ENCODE measurements at regions not wholly inside any gene's neighbourhood (a gene's known extent, or its start where the extent isn't known, plus 50 kb on each side); places are given as distances from the start of the nearest gene placed in this dataset.

GRCh38 chr5:105414067-105414466 is 1851.5 kb upstream of the NUDT12 start:
- no peak overlapping the region for H3K27ac ChIP-seq (ENCODE audit: insufficient read length, low read depth, low read length)

More at GRCh38 chr5:105414067-105414466, 1851.5 kb upstream of the NUDT12 start:
- TF ChIP-seq CTCF (conservative IDR thresholded peaks at IDR 0.05): no peak
- Histone ChIP-seq H3K56ac (ENCODE audit: insufficient read length, low read depth, low read length) (no peak overlapping the region), H2BK120ac (ENCODE audit: low read depth, low read length, poor library complexity, severe bottlenecking) (no peak overlapping the region), H2AFZ (ENCODE audit: low read length) (no peak overlapping the region), H3K23me2 (ENCODE audit: insufficient read length, low read depth, low read length, poor library complexity, severe bottlenecking) (no peaks in the 10 kb centered on the region), H3K4ac (ENCODE audit: low read depth, low read length) (no peak overlapping the region), H3T11ph (ENCODE audit: low read length) (no peak overlapping the region), H2AK5ac (ENCODE audit: insufficient read length, low read length) (no peak overlapping the region), H3K4me1 (ENCODE audit: insufficient read depth, low read length) (no peaks in the 10 kb centered on the region), H4K8ac (replicated peaks; ENCODE audit: insufficient read length, low read depth, low read length) (no peak overlapping the region), H4K20me1 (ENCODE audit: control insufficient read depth, insufficient read depth, insufficient read length) (no peaks in the 10 kb centered on the region), H3K27me3 (ENCODE audit: insufficient read depth, low read length) (no peaks in the 10 kb centered on the region), H3K4me2 (ENCODE audit: insufficient read depth, insufficient read length, low read length) (no peak overlapping the region), H3K79me2 (ENCODE audit: insufficient read depth, low read length) (no peaks in the 10 kb centered on the region), H2BK5ac (ENCODE audit: insufficient read length, low read length) (no peak overlapping the region), H3K18ac (ENCODE audit: insufficient read length, low read depth, low read length) (no peak overlapping the region), H2BK15ac (ENCODE audit: low read depth, low read length) (no peak overlapping the region), H3K9ac (ENCODE audit: extremely low read depth, insufficient read length, low read length) (no peak overlapping the region), H4K91ac (ENCODE audit: insufficient read length, low read depth, low read length) (no peak overlapping the region), H3K79me1 (ENCODE audit: insufficient read depth, low read depth, low read length, poor library complexity, severe bottlenecking) (no peaks in the 10 kb centered on the region), H2BK12ac (ENCODE audit: insufficient read length, low read depth, low read length) (no peak overlapping the region), H4K5ac (ENCODE audit: insufficient read length, low read depth, low read length) (no peak overlapping the region), H3K9me3 (ENCODE audit: control insufficient read depth, low read depth, low read length) (no peaks in the 10 kb centered on the region), H3K23ac (ENCODE audit: insufficient read length, low read depth, low read length) (no peak overlapping the region), H3K14ac (ENCODE audit: insufficient read depth, low read length) (no peak overlapping the region), H2BK20ac (ENCODE audit: low read depth, low read length, poor library complexity, severe bottlenecking) (no peak overlapping the region)
- Mint-ChIP-seq H3K36me3 (ENCODE audit: insufficient read depth in 1 of 3, low read depth in 3 of 3) (peaks cover 18 to 49% (median 24%) of the 10 kb centered on the region in 3 experiments), H3K27me3 (ENCODE audit: low read depth) (no peaks in the 10 kb centered on the region), H3K27ac (no peak overlapping the region), H3K9me3 (peaks cover 25 to 51% of the 10 kb centered on the region in 2 experiments), H3K4me3 (no peak overlapping the region), H3K4me1 (peaks cover 0 to 9% of the 10 kb centered on the region in 2 experiments; a peak in 2 of 4 replicates)
- no CpG with 5 or more reads among the region's 3 CpGs for WGBS (ENCODE audit: extremely low coverage, insufficient read length, low lambda C conversion rate)
- DNase-seq: no peak
